GM18505 (cell line): ENCODE measurements at regions not wholly inside any gene's neighbourhood (a gene's known extent, or its start where the extent isn't known, plus 50 kb on each side); places are given as distances from the start of the nearest gene placed in this dataset.

Experiments
- ATAC-seq: cut with Tn5 transposase; IDR thresholded peaks from one replicate; pipeline ENCODE4 v1.9.1; 2021; ENCODE audit not compliant: unreplicated experiment
- POLR2A ChIP-seq: IDR thresholded peaks from 4 replicates; pipeline ENCODE4 v1.6.1; 2011; ENCODE audit warnings: borderline replicate concordance; ENCODE audit not compliant: insufficient read depth, insufficient read length; ENCODE audit errors: extremely low read depth

- no peak for TF ChIP-seq POLR2A
- no peak for ATAC-seq
Measured at GRCh38 chr1:82401116-82401515, 600.4 kb downstream of the ADGRL2 start.

GRCh38 chr1:82400521-82400920 lies 599.8 kb downstream of the ADGRL2 start:
- TF ChIP-seq POLR2A = no peak
- ATAC-seq = no peak

GRCh38 chr1:82399093-82399492 lies 598.4 kb downstream of the ADGRL2 start:
- no peak for ATAC-seq
- no peak for TF ChIP-seq POLR2A

GRCh38 chr1:82398357-82398756 lies 597.6 kb downstream of the ADGRL2 start:
- no peak for ATAC-seq
- no peak for TF ChIP-seq POLR2A

GRCh38 chr1:82395440-82395839 lies 594.7 kb downstream of the ADGRL2 start:
- peak; percentile 72 for ATAC-seq
- no peak for TF ChIP-seq POLR2A

- ATAC-seq = no peak
Measured at GRCh38 chr1:82392946-82393345, 592.2 kb downstream of the ADGRL2 start.

GRCh38 chr1:82392513-82392912 lies 591.8 kb downstream of the ADGRL2 start:
- TF ChIP-seq POLR2A = no peak
- ATAC-seq = no peak

More at GRCh38 chr1:82392946-82393345, 592.2 kb downstream of the ADGRL2 start:
- no peak for TF ChIP-seq POLR2A

GRCh38 chr1:82391712-82392111 lies 591.0 kb downstream of the ADGRL2 start:
- no peak for TF ChIP-seq POLR2A

GRCh38 chr1:82390627-82391026 lies 589.9 kb downstream of the ADGRL2 start:
- TF ChIP-seq POLR2A = no peak
- ATAC-seq = no peak

More at GRCh38 chr1:82391712-82392111, 591.0 kb downstream of the ADGRL2 start:
- ATAC-seq = no peak

GRCh38 chr1:82388679-82389078 lies 587.9 kb downstream of the ADGRL2 start:
- no peak for ATAC-seq
- no peak for TF ChIP-seq POLR2A

- no peak for ATAC-seq
- no peak for TF ChIP-seq POLR2A
Measured at GRCh38 chr1:82387012-82387366, 586.3 kb downstream of the ADGRL2 start.

- no peak for TF ChIP-seq POLR2A
- ATAC-seq = no peak
Measured at GRCh38 chr1:82386365-82387011, 585.8 kb downstream of the ADGRL2 start.

- no peak for TF ChIP-seq POLR2A
- no peak for ATAC-seq
Measured at GRCh38 chr1:82384776-82385175, 584.0 kb downstream of the ADGRL2 start.

- no peak for TF ChIP-seq POLR2A
- no peak for ATAC-seq
Measured at GRCh38 chr1:82377201-82377884, 576.6 kb downstream of the ADGRL2 start.

GRCh38 chr1:82373710-82374109 lies 573.0 kb downstream of the ADGRL2 start:
- no peak for TF ChIP-seq POLR2A
- ATAC-seq = no peak

- no peak for TF ChIP-seq POLR2A
- no peak for ATAC-seq
Measured at GRCh38 chr1:82371844-82372498, 571.2 kb downstream of the ADGRL2 start.
